K562 (cell line): ENCODE measurements at regions not wholly inside any gene's neighbourhood (a gene's known extent, or its start where the extent isn't known, plus 50 kb on each side); places are given as distances from the start of the nearest gene placed in this dataset.

ENCODE experiments used
- ATAC-seq: fragments of 200-7000 bp; cut with Tn5 transposase; 3 replicates; pipeline ENCODE4 v1.9.1; 2020; ENCODE audit warnings: moderate library complexity
- BruUV-seq: library from RNA; stranded (reverse); fragments of 400-500 nt; replicated peaks from 2 replicates; lab custom pipeline; 2021; lab: Mats Ljungman, UMichigan
- CTCF ChIA-PET: fragments of 300-600 bp; formaldehyde crosslinking; extraction: SDS; loops from one replicate; lab custom pipeline; 2021; ENCODE audit warnings: low intra/inter-chr PET ratio; lab: Yijun Ruan, JAX
- POLR2A ChIA-PET: fragments of 300-600, 350-650 bp; sonication (Branson Sonifier 250); formaldehyde crosslinking; extraction: SDS; loops from one replicate; lab custom pipeline; 2021; ENCODE audit warnings: antibody characterized with exemption, inconsistent platforms; lab: Yijun Ruan, JAX
- DNase-seq, 4 experiments: peaks; one replicate each; pipeline versions ENCODE4 v3.0.0 to v3.0.0-alpha.2; 2011 to 2018; ENCODE audit warnings: low spot score in 3 of 4, mixed read lengths in 3 of 4; ENCODE audit errors: extremely low read depth in 1 of 4
- FAIRE-seq: peaks from 2 replicates; lab custom pipeline; 2011; peaks lifted over from hg19 to GRCh38; lab: Jason Lieb, UNC
- H2AFZ ChIP-seq: 2 replicates; pipeline ENCODE4 v1.6.0; 2011; ENCODE audit warnings: low read depth, low read length, control low read depth, inconsistent platforms
- H3K27ac ChIP-seq: fragments of 200-600 bp; 3 replicates; pipeline ENCODE4 v1.8.0; 2011; ENCODE audit warnings: low read depth, mild to moderate bottlenecking, control low read depth, inconsistent platforms, low read length, moderate library complexity, mixed read lengths; ENCODE audit errors: extremely low read depth
- H3K27me3 ChIP-seq, 2 experiments: fragments of 300-600 bp in 1 of 2; 2 replicates in 1 of 2; 3 replicates in 1 of 2; pipeline versions ENCODE4 v1.6.0 to v1.8.0; 2011; ENCODE audit warnings: inconsistent platforms in 2 of 2, low read length in 2 of 2, mild to moderate bottlenecking in 1 of 2, mixed read lengths in 1 of 2, moderate library complexity in 1 of 2; ENCODE audit not compliant: control insufficient read depth in 2 of 2, insufficient read depth in 2 of 2
- H3K36me3 ChIP-seq: fragments of 300-600 bp; 3 replicates; pipeline ENCODE4 v1.8.0; 2011; ENCODE audit warnings: mild to moderate bottlenecking, low read length, inconsistent platforms; ENCODE audit not compliant: control insufficient read depth, insufficient read depth
- H3K4me1 ChIP-seq, 2 experiments: fragments of 200-600 bp in 1 of 2; replicated peaks in 1 of 2; 2 replicates in 1 of 2; 3 replicates in 1 of 2; pipeline versions ENCODE4 v1.5.1 to v1.8.0; 2011; ENCODE audit warnings: inconsistent platforms in 2 of 2, low read length in 2 of 2, mild to moderate bottlenecking in 1 of 2, mixed read lengths in 1 of 2, moderate library complexity in 1 of 2; ENCODE audit not compliant: control insufficient read depth in 2 of 2, insufficient read depth in 2 of 2
- H3K4me2 ChIP-seq: 2 replicates; pipeline ENCODE4 v1.6.1; 2011; ENCODE audit warnings: low read length, control low read depth, inconsistent platforms, mixed read lengths; ENCODE audit not compliant: insufficient read depth
- H3K4me3 ChIP-seq: fragments of 200-600 bp; sonication (generic), shearing (Covaris generic); 2 replicates; pipeline ENCODE4 v1.5.1; 2016; ENCODE audit warnings: control low read depth, inconsistent platforms
- H3K79me2 ChIP-seq: fragments of 200-600 bp; 3 replicates; pipeline ENCODE4 v1.8.0; 2011; ENCODE audit warnings: low read length, inconsistent platforms; ENCODE audit not compliant: control insufficient read depth, insufficient read depth
- H3K9ac ChIP-seq, 2 experiments: 2 replicates each; pipeline versions ENCODE4 v1.6.0 to v1.6.1; 2011; ENCODE audit warnings: low read depth in 2 of 2, low read length in 2 of 2, control low read depth in 1 of 2, inconsistent platforms in 1 of 2, mild to moderate bottlenecking in 1 of 2, mixed read lengths in 1 of 2; ENCODE audit not compliant: insufficient read depth in 1 of 2
- H3K9me1 ChIP-seq: one replicate; pipeline ENCODE4 v1.6.0; 2011; ENCODE audit warnings: inconsistent platforms, mild to moderate bottlenecking, low read length, moderate library complexity; ENCODE audit not compliant: control insufficient read depth, insufficient read depth
- H3K9me3 ChIP-seq: replicated peaks from 2 replicates; pipeline ENCODE4 v1.5.1; 2011; ENCODE audit warnings: low read depth, low read length, inconsistent platforms; ENCODE audit not compliant: control insufficient read depth, insufficient read depth
- H4K20me1 ChIP-seq: replicated peaks from 2 replicates; pipeline ENCODE4 v1.6.1; 2011; ENCODE audit warnings: low read length, inconsistent platforms, mixed read lengths; ENCODE audit not compliant: control insufficient read depth, insufficient read depth
- GMEB1 ChIP-seq: fragments of 250-450 bp; sonication (Bioruptor Pico); IDR thresholded peaks from 2 replicates; pipeline ENCODE4 v1.4.0; 2020; ENCODE audit warnings: mild to moderate bottlenecking
- LCOR ChIP-seq: sonication (generic); formaldehyde crosslinking; IDR thresholded peaks from 2 replicates; pipeline ENCODE4 v1.8.0; 2022; ENCODE audit warnings: mild to moderate bottlenecking, missing genetic modification reagents
- MTA2 ChIP-seq: fragments of 450-650 bp; IDR thresholded peaks from 2 replicates; pipeline ENCODE4 v1.6.1; 2016; ENCODE audit warnings: low read depth
- PPARD ChIP-seq: fragments of 250-450 bp; sonication (Bioruptor Pico); IDR thresholded peaks from 2 replicates; pipeline ENCODE4 v1.8.0; 2022; ENCODE audit warnings: inconsistent platforms, mild to moderate bottlenecking, moderate library complexity
- ZNF589 ChIP-seq: fragments of 200-800 bp; sonication (Bioruptor generic); IDR thresholded peaks from 2 replicates; pipeline ENCODE4 v1.6.1; 2016; ENCODE audit warnings: low read depth, missing genetic modification characterization, missing compliant biosample characterization
- ZNF644 ChIP-seq: fragments of 200-800 bp; sonication (Bioruptor generic); IDR thresholded peaks from 2 replicates; pipeline ENCODE4 v1.6.1; 2016; ENCODE audit warnings: low read depth, missing genetic modification characterization, missing compliant biosample characterization
- WGBS: fragments of 100-300 bp; shearing (Covaris generic); methylation state at CpG from one replicate; pipeline ENCODE4 v1.1.6; 2016; ENCODE audit warnings: low coverage, mixed read lengths; ENCODE audit not compliant: insufficient coverage; ENCODE audit errors: missing lambda C conversion rate; 5-methylcytosine and 5-hydroxymethylcytosine counted together
- in situ Hi-C: fragments of 300-500 bp; cut with MboI; formaldehyde crosslinking; loops from 4 replicates; pipeline ENCODE4 v1.15.0; 2018; ENCODE audit warnings: inconsistent platforms, mixed read lengths
- intact Hi-C: fragments of 100-400 bp; cut with micrococcal nuclease; formaldehyde crosslinking; loops from 2 replicates; pipeline ENCODE4 v1.14.2; 2022

GRCh38 chr6:82507112-82507511, 143.5 kb downstream of the TPBG start:
- H2AFZ ChIP-seq, result no peak overlapping the region
- ChIA-PET POLR2A (no interaction called here), CTCF (no interaction called here)
- FAIRE-seq, result peak; percentile 37
- no peak overlapping the region for H3K4me3 ChIP-seq
- no peak overlapping the region for H3K27ac ChIP-seq
- intact Hi-C loops (no loop called here), in situ Hi-C loops (no loop called here)
- H3K4me1 ChIP-seq, result no peaks in the 10 kb centered on the region
- no peak overlapping the region for H3K9ac ChIP-seq
- no peaks in the 10 kb centered on the region for H3K27me3 ChIP-seq
- TF ChIP-seq ZNF644 (tag) (no peak), LCOR (no peak), GMEB1 (CRISPR knock-in tag) (no peak), ZNF589 (CRISPR knock-in tag) (no peak), PPARD (no peak), MTA2 (no peak)
- H3K9me3 ChIP-seq, result no peaks in the 10 kb centered on the region
- 0% methylated on average over 1 of the region's 1 CpG for WGBS
- H3K79me2 ChIP-seq, result no peaks in the 10 kb centered on the region
- no peaks in the 10 kb centered on the region for H4K20me1 ChIP-seq
- H3K9me1 ChIP-seq, result no peaks in the 10 kb centered on the region
- no peak overlapping the region for H3K4me2 ChIP-seq
- DNase-seq, result no peak
- no peaks in the 10 kb centered on the region for H3K36me3 ChIP-seq
- no TSS peak for BruUV-seq
- no peak for ATAC-seq
